Hematopoietic multipotent progenitor cell treated with erythropoietin and hydrocortisone succinate and interleukin-3 and kit ligand, for 4 days (in vitro differentiated cells): ENCODE measurements at regions not wholly inside any gene's neighbourhood (a gene's known extent, or its start where the extent isn't known, plus 50 kb on each side); places are given as distances from the start of the nearest gene placed in this dataset.
A peak's percentile ranks its signal among the peaks of the same experiment; 100 is the strongest.
"Not testable (repeated sequence)": the region's sequence is repeated elsewhere in the genome, so short reads cannot be mapped to it uniquely, and the experiment has no call there.

Experiments used
- DNase-seq: peaks from one replicate; pipeline ENCODE4 v3.0.0-alpha.2; 2015

DNA sequence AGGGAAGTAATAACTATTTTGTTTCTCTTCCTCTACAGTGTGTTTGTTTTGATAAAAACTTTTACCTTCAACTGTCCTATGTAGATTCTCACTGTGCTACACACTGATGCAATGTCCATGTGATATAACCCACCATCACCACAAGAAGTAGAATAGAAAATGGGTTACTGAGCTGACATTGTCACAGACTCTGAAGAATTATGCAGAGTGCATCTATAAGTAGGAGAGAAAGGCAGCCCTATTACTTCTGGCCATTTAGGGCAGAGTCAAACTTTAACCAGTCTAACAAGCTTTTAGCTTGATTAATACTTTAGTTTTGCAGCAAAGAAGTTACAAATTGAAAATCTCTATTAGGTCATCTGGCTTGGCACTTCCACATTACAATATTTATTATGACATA is 354.0 kb upstream of the CDH8 start:
- no peak for DNase-seq

DNA sequence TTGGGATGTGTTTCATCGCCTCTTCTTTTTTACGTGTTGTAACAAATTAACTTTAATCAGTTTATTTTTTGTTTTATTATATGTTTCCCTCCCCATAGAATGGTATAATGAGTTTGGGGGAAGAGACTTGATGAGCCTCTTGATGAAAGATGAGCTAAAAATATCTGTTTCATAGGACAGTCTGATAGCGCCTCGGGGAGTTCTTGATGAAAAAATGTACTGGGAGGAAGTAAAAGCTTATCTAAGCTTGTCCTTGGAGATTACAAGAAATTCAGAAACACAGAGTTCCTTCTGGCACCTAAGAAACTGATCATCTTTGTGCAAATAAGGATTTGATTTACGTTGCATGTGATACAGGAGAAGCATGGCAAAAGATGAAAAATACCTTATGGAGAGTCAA is 350.2 kb upstream of the CDH8 start:
- DNase-seq, result no peak

DNA sequence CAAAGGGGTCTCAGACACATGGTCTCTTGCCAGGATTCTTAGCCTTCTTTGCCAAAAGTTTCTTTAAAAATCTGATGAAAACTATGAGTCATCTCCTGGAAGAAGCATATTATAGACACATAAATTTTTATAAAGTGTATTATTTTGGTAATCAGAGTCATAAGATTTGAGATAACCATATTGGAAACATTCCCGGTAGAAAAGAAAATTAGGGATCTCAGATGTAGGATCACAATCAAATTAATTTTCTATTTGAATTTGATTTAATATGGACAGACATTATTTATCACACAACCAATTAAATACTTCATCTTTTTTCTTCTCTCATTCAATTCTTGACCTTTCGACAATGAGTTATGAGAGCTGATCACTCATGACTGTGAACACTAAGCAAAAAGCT is 347.7 kb upstream of the CDH8 start:
- DNase-seq, result no peak

DNA sequence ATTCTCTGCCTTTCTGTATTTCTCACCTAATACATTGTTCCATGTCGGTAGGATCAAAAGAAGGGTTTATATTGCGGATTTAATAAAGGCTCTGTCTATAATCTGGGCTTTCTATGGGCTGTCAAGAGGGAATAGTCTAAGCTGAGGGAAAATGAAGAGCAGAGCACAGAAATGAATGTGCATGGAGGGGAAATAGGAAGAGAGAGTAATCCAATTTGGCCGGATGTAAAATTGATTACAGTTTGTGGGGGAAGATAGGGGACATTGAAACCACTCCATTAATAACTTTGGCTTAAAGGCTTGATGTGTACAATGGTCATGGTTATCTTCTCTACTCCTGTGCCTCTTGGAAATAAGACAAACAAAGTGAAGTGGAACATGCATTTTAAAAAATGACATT is 334.2 kb upstream of the CDH8 start:
- DNase-seq, result no peak

DNA sequence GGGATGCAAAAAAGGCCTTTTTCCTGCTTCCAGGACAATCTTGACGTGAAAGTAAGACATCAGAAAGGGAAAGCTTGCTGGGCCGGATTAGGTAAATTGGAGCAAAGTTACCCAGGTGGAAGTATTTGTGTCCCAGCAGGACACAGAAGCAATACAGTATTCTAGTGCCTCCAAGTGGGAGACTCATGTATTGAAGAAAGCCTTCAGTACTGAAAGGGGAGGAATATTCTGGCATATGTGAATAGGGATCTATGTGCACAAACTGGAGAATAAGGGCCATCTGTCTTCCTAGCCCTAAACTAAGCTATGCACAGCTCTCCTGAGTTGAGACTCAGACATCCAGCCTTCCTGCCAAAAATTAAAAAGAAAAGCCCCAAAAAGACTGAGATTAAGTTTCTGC is 327.3 kb upstream of the CDH8 start:
- no peak for DNase-seq

DNA sequence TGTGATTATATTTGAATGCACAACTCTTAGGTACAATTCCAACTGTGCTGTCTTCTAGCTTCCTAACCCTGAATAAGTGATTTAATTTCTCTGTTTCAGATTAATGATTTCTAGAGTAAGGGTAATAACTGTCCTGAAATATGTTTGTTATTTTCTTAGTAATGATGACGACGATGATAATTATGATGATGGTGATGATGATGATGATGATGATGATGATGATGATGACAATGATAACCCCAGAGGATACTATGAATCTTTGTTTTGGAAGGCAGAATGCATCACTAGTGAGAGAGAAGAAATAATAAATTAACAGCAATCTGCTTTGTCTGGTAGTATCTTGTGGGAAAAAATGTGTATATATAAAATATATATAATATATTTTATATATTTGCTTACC is 317.1 kb upstream of the CDH8 start:
- no peak for DNase-seq

DNA sequence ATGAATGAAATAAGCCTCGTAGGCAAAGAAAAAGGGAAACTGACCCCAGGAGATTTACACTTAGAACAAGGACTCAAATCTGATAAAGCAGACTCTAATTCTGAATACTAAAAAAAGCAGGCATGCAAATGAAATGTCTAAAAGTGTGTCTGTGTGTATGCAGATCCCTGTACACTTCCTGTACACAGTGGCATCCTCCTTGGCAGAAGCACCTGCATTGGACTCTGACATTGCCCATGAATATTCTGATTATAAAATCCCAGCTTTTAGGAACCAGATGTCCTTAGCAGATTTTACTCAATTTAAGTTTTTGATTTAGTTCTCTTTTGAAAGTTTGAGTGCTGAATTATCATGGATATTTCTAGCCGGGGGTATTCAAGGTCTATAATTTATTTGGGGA is 306.0 kb upstream of the CDH8 start:
- no peak for DNase-seq

DNA sequence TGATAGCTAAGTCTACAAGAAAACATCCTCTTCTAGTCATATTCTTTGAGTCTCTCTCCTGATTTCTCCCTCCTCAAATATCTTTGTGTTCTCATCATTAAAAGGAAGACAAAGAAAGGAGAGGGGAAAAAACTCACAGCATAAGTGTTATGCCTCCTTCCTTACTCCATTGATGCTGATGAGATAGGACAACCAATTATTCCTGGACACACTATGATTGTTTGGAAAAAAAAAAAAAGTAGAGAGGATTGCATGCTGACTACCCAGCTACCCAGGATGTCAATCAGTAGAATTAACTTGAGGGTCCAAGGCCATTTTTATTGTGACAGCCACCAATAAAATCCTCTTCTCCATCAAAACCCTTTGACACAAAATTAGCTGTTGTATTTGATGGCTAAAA is 299.1 kb upstream of the CDH8 start:
- DNase-seq, result no peak

DNA sequence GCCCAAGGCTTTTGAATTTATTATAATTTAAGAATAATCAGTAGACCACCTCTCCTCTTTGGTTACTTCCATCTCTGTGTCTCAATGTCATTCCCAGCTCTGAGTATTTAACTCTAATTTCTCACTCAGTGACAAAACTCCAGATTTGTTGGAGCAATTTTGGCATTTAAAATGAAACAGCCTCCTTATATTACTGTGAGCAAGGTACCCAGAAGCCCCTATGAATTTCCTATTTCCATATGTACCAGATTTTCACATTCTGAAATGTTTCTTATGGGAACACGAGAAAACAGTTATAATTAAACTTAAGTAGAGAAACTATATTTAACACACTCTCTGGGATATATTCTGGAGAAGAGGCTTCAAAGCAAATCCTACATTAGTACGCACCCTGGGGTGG is 285.4 kb upstream of the CDH8 start:
- DNase-seq, result no peak

DNA sequence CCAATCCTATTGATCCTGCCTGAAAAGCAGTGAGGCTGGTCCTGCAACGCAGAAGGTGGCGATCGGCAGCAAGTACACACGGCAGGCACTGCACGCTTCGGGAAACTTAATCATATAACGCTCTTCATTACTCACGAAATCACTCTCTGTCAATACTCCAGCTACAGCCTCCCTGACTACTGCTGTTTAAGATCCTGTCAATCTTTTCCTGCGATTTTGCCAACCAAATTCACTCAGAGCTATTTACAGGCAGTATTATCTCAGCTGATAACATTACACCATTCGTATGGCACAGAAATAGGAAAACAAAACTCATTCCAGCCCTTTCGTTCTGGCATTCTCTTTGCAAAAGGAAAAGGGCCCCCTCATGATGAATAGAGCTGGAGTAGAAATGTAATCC is 262.4 kb upstream of the CDH8 start:
- no peak for DNase-seq

DNA sequence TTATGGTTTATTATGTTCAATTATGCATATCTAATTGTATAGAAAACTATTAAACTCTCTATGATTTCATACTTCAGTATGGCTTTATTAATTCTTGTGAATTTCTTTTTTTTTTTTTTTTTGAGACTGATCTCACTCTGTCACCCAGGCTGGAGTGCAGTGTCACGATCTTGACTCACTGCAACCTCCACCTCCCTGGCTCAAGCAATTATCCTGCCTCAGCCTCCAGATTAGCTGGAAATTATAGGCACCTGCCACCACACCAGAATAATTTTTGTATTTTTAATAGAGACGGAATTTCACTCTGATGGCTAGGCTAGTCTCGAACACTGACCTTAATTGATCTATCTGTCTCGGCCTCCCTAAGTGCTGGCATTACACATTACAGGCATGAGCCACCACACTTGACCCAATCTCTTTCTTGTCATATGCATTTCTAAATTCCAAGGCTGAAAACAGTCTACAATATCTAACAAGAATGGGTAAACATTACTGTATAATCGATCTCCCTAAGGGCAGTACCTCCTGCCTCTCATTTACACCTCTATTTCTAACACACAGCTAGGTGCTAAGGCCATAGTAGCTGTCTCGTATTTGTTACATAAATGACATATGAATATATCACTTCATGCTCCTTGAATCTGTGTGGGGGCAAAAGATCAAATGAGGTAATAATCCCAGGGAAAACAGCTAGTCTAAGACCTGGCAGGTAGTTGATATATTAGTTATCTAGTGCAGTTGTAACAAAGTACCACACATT is 258.2 kb upstream of the CDH8 start:
- no peak for DNase-seq

DNA sequence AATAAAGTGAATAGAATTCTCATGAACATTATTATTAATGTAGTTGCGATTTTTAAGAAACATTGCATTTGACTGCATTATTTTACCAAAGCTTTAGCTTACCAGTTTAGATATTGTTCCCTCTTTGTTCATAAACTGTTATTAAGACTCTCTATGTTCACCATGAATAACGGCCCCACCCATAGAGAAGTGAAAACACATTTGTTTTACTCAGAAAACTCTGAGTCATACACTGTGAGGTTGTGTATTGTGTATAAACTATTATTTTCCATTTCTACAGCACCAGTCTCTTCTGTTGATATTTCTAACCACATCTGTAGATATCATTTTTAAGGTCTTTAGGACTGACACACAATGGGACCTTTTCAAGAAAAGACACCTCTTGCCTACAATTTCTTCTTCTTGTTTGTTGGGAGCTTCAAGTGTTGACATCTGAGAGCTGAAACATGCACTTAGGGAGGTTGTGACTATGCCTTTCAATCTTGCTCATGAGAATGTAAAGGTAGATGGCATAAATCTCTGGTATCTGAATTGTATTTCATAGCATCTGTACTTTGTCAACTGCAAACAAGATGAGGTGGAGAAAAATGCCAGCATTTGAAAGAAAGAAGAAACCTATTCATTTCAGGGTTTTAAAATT is 252.9 kb upstream of the CDH8 start:
- DNase-seq, result no peak

DNA sequence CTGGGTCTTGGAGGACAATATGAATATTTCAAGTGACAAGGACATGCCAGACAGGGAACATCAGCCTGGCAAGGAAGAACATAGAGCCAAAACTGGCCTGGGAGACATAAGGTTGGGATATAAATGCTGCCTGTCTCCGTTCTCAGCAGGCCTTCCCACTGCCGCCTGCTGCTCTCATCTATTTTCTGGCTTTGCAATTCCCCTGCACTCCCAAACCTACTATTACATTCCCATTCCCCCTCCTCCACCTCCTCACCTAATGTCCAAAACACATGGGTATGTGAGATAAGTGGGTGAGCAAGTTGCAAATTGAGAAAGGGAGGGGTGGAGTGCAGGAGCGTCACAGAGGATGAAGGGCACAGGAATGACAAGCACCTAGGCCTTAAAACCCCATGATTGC is 244.3 kb upstream of the CDH8 start:
- no peak for DNase-seq

DNA sequence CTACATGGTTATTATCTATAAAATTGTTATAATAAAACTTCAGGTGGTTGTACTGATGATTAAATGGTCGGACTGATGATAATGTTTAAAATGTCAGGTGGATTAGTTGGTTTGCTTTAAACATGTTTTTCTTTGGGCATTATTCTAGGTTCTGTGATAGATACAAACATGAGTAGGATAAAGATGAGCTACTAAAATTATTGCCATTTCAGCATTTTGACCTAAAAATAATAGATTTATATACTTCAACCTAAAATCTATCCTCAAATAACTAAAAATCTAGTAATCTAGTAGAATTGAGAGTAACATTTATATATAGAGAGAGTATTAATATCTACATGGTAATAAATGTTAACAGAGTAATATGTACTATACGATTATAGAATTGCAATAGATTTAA is 241.7 kb upstream of the CDH8 start:
- DNase-seq, result no peak

DNA sequence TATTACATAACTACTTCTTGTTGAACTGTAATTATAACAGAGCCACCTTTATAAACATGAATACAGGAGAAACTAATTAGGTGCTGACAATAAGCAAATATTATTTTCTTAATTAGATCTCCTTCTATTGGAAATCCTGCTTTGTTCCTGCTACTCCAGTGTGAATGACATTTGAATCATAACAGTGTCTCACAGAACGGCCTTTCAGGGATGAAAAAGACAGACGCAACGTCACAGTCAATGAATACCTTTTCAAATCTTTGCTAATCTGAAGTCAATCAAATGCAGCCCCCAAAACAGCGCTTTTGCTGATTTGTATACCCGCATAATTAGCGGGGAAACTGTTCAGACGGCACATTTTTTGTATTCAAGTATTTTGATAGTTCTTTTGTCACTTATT is 240.4 kb upstream of the CDH8 start:
- no peak for DNase-seq

DNA sequence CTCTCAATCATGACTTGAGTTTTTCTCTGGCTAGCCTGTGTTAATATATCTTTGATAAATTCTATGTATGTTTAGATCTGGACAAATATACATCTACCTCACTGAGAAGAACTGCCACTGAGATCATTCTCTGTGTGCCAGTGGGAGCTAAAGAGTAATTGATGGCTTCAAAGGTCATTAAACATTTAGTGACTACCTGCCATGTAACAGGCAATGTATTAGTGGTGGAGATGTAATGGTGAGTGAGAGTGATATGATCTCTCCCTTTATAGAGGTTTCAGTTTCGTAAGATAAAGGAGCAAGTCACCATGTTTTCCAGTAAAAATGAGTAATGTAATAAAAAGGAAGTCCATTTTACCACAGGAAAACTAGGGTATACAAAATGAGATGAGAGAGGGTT is 235.8 kb upstream of the CDH8 start:
- peak; percentile 16 for DNase-seq

DNA sequence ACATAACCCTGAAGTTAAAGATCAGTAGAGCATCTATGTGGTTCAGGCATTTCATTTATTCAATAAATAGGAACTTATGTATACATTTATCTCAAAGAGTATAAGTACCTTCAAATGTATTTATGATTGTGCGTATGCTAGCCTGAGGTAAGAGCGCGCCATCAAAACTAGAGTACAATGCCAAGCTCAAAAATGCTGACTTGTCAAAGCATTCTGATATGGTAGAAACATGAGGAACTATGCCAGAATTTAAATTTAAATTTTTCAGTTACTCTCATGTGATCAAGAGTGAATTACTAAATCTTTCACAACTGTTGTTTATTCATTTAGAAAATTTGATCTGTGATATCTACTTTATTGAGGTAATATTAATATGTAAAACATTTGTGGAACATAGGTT is 225.5 kb upstream of the CDH8 start:
- DNase-seq, result no peak

DNA sequence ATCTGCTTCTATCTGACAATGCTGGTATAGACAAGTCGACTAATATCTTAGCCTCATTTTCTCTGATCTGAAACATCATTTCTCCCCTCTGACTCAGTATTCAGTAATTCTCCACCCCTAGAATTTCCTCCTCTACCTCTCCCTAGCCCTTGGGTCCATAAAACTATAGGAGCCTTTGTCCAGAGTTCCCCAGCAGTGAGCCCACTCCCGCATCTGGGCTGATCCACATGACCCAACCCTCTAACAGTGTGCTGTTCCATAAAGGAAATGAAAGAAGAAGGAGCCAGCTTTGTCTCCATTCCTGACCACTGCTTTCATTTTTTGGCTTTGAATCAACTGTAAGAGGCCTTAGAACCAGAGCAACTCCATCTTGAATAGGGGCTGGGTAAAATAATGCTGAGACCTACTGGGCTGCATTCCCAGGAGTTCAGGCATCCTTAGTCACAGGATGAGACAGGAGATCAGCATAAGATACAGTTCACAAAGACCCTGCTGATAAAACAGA is 222.7 kb upstream of the CDH8 start:
- DNase-seq, result not testable (repeated sequence)

DNA sequence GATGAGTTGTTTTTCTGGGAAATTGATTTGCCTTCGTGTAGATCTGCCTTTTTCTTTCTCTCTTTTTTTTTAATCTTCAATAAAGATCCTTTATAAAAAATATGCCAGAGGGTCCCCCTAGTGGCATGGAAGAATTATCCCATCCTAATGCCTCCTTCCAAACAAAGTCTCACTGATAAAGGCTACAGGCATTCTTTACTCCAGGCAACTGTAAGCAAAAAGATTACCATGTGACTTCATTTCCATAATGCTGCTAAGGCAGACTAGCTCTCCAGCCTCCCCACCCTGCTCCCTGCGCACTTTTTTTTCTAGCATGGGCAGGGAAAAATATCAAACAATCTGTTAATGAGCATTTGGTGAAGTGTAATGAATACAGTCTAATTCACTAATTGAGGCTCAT is 220.2 kb upstream of the CDH8 start:
- DNase-seq, result peak; percentile 41

DNA sequence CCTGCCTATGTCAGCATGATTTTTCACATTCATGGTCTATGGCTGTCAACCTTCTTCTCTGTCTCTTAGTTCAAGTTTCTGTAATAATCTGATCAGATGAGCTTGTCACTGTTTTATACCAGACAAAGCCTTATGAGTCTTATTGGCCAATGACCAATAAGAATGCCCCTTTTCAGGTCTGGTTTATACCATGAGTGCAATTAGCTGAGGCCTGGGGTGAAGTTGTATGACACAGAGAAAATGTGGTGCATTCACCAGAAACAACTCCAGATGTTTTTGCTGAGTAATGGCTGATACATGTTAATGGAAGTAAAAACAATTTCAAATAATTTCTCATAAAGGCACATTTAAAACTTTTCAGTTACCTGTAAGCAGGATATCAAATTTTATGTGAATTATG is 218.6 kb upstream of the CDH8 start:
- DNase-seq, result no peak

DNA sequence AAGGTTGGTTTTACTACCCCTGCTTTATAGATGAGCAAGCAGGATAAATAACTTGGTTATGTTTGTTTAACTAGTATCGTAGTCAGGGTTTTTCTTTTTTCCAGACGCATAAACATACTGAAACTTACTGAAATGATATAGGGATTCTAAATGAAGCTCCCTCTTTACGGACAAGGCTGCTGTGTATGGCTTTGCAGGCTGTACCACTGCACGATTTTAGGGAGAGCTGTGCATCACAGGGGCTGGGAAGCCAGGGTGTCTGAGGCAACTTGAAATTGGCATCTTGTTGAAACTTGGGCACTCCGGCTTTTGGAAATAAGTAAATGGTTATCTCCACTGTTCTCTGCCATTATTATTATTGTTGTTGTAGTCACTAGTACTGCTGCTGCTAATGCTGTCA is 218.1 kb upstream of the CDH8 start:
- DNase-seq, result no peak

DNA sequence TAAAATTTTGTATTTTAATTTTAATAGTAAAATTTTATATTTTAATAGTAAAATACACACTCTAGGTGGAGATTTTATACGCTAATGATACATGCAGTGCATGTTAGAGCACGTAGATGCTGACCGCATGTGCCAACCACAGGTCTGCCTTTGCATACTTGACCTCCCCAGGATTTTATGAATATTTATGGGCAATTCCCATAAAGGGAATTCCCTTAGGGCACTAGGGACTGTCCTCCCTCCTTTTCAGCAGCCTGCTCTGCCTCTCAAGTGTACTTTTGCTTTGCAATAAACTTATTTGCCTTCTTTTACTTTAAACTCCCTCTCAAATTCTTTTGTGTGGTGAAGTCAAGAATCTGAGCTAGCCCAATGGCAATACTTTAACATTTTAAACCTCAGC is 217.7 kb upstream of the CDH8 start:
- no peak for DNase-seq

DNA sequence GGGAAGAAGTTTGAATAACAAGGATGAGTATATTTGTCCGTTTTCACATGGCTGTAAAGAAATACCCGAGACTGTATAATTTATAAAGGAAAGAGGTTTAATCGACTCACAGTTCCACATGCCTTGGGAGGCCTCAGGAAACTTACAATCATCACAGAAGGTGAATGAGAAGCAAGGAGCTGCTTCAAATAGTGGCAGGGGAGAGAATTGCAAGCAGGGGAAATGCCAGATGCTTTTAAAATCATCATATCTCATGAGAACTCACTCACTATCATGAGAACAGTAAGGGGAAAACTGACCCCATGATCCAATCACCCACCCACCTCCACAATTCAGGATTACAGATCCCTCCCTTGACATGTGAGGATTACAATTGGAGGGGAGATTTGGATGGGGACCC is 212.8 kb upstream of the CDH8 start:
- DNase-seq, result no peak

DNA sequence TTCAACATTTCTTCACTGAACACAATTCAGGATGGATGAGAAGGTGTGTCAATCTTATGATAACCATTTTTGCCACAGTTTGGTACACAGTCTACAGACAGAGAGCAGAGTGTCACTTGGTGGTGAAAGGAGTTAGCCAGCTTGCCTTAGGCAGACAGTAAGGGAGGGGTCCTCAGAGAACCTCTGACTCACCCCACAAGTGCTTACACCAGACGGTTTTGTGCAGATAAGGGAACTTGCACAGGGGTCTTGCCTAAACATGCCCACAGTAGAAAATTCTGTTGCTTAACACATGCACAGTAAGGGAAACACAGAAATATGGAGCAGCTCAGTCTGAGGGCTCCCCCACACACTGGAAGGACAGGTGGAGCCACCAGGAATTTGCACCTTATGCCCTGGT is 204.5 kb upstream of the CDH8 start:
- DNase-seq, result peak; percentile 31

DNA sequence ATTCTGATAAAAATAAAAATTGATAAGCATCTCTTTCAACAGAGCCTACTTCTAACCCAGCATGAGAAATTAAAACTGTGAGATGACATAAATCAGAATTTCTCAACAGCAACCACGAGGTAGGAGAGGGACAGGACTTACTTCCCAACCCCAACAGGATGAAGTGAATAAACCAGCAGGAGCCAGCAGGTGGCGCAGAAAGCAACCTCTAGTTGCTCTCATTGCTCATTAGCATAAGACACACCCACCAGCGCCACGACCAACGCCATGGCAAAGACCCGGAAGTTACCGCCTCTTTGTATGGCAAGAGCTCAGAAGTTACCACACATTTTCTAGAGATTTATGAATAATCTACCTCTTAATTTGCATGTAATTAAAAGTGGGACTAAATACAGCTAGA is 189.4 kb upstream of the CDH8 start:
- peak; percentile 89 for DNase-seq
